Keratinocyte (primary cell): ENCODE measurements at regions not wholly inside any gene's neighbourhood (a gene's known extent, or its start where the extent isn't known, plus 50 kb on each side); places are given as distances from the start of the nearest gene placed in this dataset.

ENCODE experiments used
- DNase-seq: peaks from one replicate; pipeline ENCODE4 v3.0.0-alpha.2; 2011; ENCODE audit warnings: low read depth, missing footprints, low spot score
- FAIRE-seq: peaks from 2 replicates; lab custom pipeline; 2011; peaks lifted over from hg19 to GRCh38; lab: Jason Lieb, UNC
- H2AFZ ChIP-seq: 2 replicates; pipeline ENCODE4 v1.6.0; 2012; ENCODE audit warnings: low read length, control low read depth, inconsistent platforms; ENCODE audit not compliant: control insufficient read depth
- H3K27ac ChIP-seq: 2 replicates; pipeline ENCODE4 v1.5.1; 2011; ENCODE audit warnings: low read length; ENCODE audit not compliant: control insufficient read depth, insufficient read depth
- H3K27me3 ChIP-seq: 3 replicates; pipeline ENCODE4 v1.6.0; 2011; ENCODE audit warnings: low read length; ENCODE audit not compliant: control insufficient read depth, insufficient read depth; ENCODE audit errors: extremely low read depth
- H3K36me3 ChIP-seq, 2 experiments: 2 replicates in 1 of 2; 3 replicates in 1 of 2; pipeline ENCODE4 v1.5.1; 2011; ENCODE audit warnings: low read length in 2 of 2, mild to moderate bottlenecking in 1 of 2; ENCODE audit not compliant: control insufficient read depth in 2 of 2, insufficient read depth in 2 of 2; ENCODE audit errors: extremely low read depth in 1 of 2
- H3K4me1 ChIP-seq: 3 replicates; pipeline ENCODE4 v1.5.1; 2011; ENCODE audit warnings: low read length; ENCODE audit not compliant: control insufficient read depth, insufficient read depth; ENCODE audit errors: extremely low read depth
- H3K4me2 ChIP-seq: 3 replicates; pipeline ENCODE4 v1.6.0; 2011; ENCODE audit warnings: low read depth, low read length; ENCODE audit not compliant: control insufficient read depth, insufficient read depth; ENCODE audit errors: extremely low read depth
- H3K4me3 ChIP-seq, 3 experiments: fragments of 200-600 bp in 1 of 3; sonication (generic) in 1 of 3; 2 replicates in 2 of 3; 3 replicates in 1 of 3; pipeline ENCODE4 v1.5.1; 2011 to 2016; ENCODE audit warnings: low read length in 3 of 3, mild to moderate bottlenecking in 3 of 3, control low read depth in 2 of 3, inconsistent platforms in 1 of 3, low read depth in 1 of 3, mixed read lengths in 1 of 3, mixed run types in 1 of 3, moderate library complexity in 1 of 3; ENCODE audit not compliant: control insufficient read depth in 2 of 3, insufficient read depth in 2 of 3; ENCODE audit errors: extremely low read depth in 1 of 3
- H3K79me2 ChIP-seq: 2 replicates; pipeline ENCODE4 v1.6.0; 2012; ENCODE audit warnings: low read length; ENCODE audit not compliant: control insufficient read depth, insufficient read depth
- H3K9ac ChIP-seq: 3 replicates; pipeline ENCODE4 v1.6.0; 2011; ENCODE audit warnings: low read length; ENCODE audit not compliant: control insufficient read depth, insufficient read depth; ENCODE audit errors: extremely low read depth
- H3K9me1 ChIP-seq: 3 replicates; pipeline ENCODE4 v1.6.0; 2011; ENCODE audit warnings: low read length; ENCODE audit not compliant: control insufficient read depth, insufficient read depth; ENCODE audit errors: extremely low read depth
- H3K9me3 ChIP-seq: 2 replicates; pipeline ENCODE4 v1.5.1; 2012; ENCODE audit warnings: low read depth, low read length; ENCODE audit not compliant: control insufficient read depth
- H4K20me1 ChIP-seq: 3 replicates; pipeline ENCODE4 v1.6.0; 2011; ENCODE audit warnings: low read length; ENCODE audit not compliant: control insufficient read depth, insufficient read depth; ENCODE audit errors: extremely low read depth
- EZH2 ChIP-seq: IDR thresholded peaks from one replicate; pipeline ENCODE4 v1.6.1; 2012; ENCODE audit warnings: inconsistent platforms, mild to moderate bottlenecking, low read length, moderate library complexity
- dilution Hi-C: fragments of 300-500 bp; cut with MboI; formaldehyde crosslinking; loops from one replicate; pipeline ENCODE4 v1.7.0; 2020; ENCODE audit warnings: low sequenced_read_pairs; ENCODE audit not compliant: extremely low pct_ligation_motif_present
- TF ChIP-seq, protein P1 (sequence below), 3 experiments: IDR thresholded peaks in 1 of 3; conservative IDR thresholded peaks in 1 of 3; optimal IDR thresholded peaks in 1 of 3; 2 replicates in 2 of 3; 3 replicates in 1 of 3; pipeline versions ENCODE3 to v1.5.1; 2011; ENCODE audit warnings: low read length in 3 of 3, mild to moderate bottlenecking in 3 of 3, moderate library complexity in 2 of 3, control low read depth in 1 of 3, inconsistent platforms in 1 of 3; ENCODE audit not compliant: insufficient read depth in 2 of 3; ENCODE audit errors: extremely low read depth in 1 of 3

DNA sequence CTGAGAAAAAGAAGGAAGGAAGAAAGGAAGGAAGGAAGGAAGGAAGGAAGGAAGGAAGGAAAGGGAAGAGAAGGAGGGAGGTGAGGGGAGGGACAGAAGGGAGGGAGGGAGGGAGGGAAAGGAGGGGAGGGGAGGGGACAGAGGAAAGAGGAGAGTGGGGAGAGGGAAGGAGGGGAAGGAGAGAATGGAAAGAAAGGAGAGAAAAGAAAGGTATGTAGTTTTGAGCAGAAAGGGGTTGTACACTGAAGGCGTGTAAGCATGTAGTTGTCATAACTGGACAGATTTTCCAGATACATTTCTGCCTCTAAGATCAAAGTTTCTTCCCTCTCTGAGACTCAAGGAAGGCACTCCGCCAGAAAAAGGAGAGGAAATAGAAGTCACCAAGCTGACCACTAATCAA is 113.4 kb upstream of the KBTBD8 start:
- Histone ChIP-seq H2AFZ (no peak overlapping the region), H3K4me2 (no peak overlapping the region), H3K4me1 (no peaks in the 10 kb centered on the region), H3K27ac (no peak overlapping the region), H3K27me3 (no peaks in the 10 kb centered on the region), H3K9me1 (no peaks in the 10 kb centered on the region), H3K9ac (no peak overlapping the region), H4K20me1 (no peaks in the 10 kb centered on the region), H3K79me2 (no peaks in the 10 kb centered on the region), H3K36me3 (no peaks in the 10 kb centered on the region), H3K4me3 (no peak overlapping the region), H3K9me3 (no peaks in the 10 kb centered on the region)
- DNase-seq: no peak
- no peak for FAIRE-seq
- TF ChIP-seq EZH2: no peak
- TF ChIP-seq, protein P1, sequence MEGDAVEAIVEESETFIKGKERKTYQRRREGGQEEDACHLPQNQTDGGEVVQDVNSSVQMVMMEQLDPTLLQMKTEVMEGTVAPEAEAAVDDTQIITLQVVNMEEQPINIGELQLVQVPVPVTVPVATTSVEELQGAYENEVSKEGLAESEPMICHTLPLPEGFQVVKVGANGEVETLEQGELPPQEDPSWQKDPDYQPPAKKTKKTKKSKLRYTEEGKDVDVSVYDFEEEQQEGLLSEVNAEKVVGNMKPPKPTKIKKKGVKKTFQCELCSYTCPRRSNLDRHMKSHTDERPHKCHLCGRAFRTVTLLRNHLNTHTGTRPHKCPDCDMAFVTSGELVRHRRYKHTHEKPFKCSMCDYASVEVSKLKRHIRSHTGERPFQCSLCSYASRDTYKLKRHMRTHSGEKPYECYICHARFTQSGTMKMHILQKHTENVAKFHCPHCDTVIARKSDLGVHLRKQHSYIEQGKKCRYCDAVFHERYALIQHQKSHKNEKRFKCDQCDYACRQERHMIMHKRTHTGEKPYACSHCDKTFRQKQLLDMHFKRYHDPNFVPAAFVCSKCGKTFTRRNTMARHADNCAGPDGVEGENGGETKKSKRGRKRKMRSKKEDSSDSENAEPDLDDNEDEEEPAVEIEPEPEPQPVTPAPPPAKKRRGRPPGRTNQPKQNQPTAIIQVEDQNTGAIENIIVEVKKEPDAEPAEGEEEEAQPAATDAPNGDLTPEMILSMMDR (optimal IDR thresholded peaks at IDR 0.05 in 1 of 3, IDR thresholded peaks at IDR 0.05 in 1 of 3, conservative IDR thresholded peaks at IDR 0.05 in 1 of 3; ENCODE audit: extremely low read depth in 1 of 3, insufficient read depth in 2 of 3, low read length in 3 of 3): no peak
- dilution Hi-C loops: no loop called here

GRCh38 chr3:66885326-66886000 is 112.6 kb upstream of the KBTBD8 start:
- Histone ChIP-seq H2AFZ (no peak overlapping the region), H3K4me3 (no peak overlapping the region), H3K27me3 (no peaks in the 10 kb centered on the region), H3K4me1 (no peaks in the 10 kb centered on the region), H3K27ac (no peak overlapping the region), H3K79me2 (no peaks in the 10 kb centered on the region), H4K20me1 (no peaks in the 10 kb centered on the region), H3K9me3 (no peaks in the 10 kb centered on the region), H3K36me3 (no peaks in the 10 kb centered on the region), H3K9ac (no peak overlapping the region), H3K4me2 (no peak overlapping the region), H3K9me1 (no peaks in the 10 kb centered on the region)
- TF ChIP-seq, protein P1 (optimal IDR thresholded peaks at IDR 0.05 in 1 of 3, IDR thresholded peaks at IDR 0.05 in 1 of 3, conservative IDR thresholded peaks at IDR 0.05 in 1 of 3; ENCODE audit: extremely low read depth in 1 of 3, insufficient read depth in 2 of 3, low read length in 3 of 3): no peak
- no peak for TF ChIP-seq EZH2
- dilution Hi-C loops: no loop called here
- no peak for DNase-seq
- no peak for FAIRE-seq
